Neutrophil (primary cell): ENCODE measurements at regions not wholly inside any gene's neighbourhood (a gene's known extent, or its start where the extent isn't known, plus 50 kb on each side); places are given as distances from the start of the nearest gene placed in this dataset.

Experiments used
- H3K27ac ChIP-seq: fragments of 200-600 bp; sonication (generic); 2 replicates; pipeline ENCODE4 v1.5.1; 2016; ENCODE audit warnings: mild to moderate bottlenecking, moderate library complexity
- H3K27me3 ChIP-seq: fragments of 200-600 bp; sonication (generic); 2 replicates; pipeline ENCODE4 v1.6.0; 2016; ENCODE audit warnings: mild to moderate bottlenecking
- H3K36me3 ChIP-seq: fragments of 200-600 bp; sonication (generic); 2 replicates; pipeline ENCODE4 v1.5.1; 2017
- H3K4me1 ChIP-seq, 2 experiments: fragments of 200-600 bp in 1 of 2; sonication (generic) in 1 of 2; 1 replicate in 1 of 2; 2 replicates in 1 of 2; pipeline versions ENCODE4 v1.5.1 to v1.6.1; 2013 to 2016; ENCODE audit warnings: low read depth in 1 of 2, low read length in 1 of 2, mild to moderate bottlenecking in 1 of 2, moderate library complexity in 1 of 2; ENCODE audit not compliant: control insufficient read depth in 1 of 2, insufficient read depth in 1 of 2
- H3K4me3 ChIP-seq, 2 experiments: fragments of 200-600 bp in 1 of 2; sonication (generic) in 1 of 2; 1 replicate in 1 of 2; 2 replicates in 1 of 2; pipeline ENCODE4 v1.5.1; 2013 to 2016; ENCODE audit warnings: low read depth in 1 of 2, low read length in 1 of 2, mild to moderate bottlenecking in 1 of 2, moderate library complexity in 1 of 2
- H3K9me3 ChIP-seq: fragments of 200-600 bp; sonication (generic); 2 replicates; pipeline ENCODE4 v1.5.1; 2016
- CTCF ChIP-seq: fragments of 200-600 bp; sonication (generic); IDR thresholded peaks from 2 replicates; pipeline ENCODE4 v1.5.1; 2016; ENCODE audit warnings: antibody characterized with exemption

GRCh38 chr20:62578294-62578897 lies 63.9 kb upstream of the SLCO4A1 start:
- Histone ChIP-seq H3K27ac (no peak overlapping the region), H3K36me3 (no peaks in the 10 kb centered on the region), H3K9me3 (no peaks in the 10 kb centered on the region), H3K4me1 (no peaks in the 10 kb centered on the region), H3K4me3 (no peak overlapping the region), H3K27me3 (peaks cover 100% of the 10 kb centered on the region)
- no peak for TF ChIP-seq CTCF

GRCh38 chr20:62580052-62580451 lies 62.3 kb upstream of the SLCO4A1 start:
- no peaks in the 10 kb centered on the region for H3K4me1 ChIP-seq
- H3K27me3 ChIP-seq, result peaks cover 100% of the 10 kb centered on the region
- H3K9me3 ChIP-seq, result no peaks in the 10 kb centered on the region
- no peaks in the 10 kb centered on the region for H3K36me3 ChIP-seq
- no peak for TF ChIP-seq CTCF
- no peak overlapping the region for H3K4me3 ChIP-seq
- no peak overlapping the region for H3K27ac ChIP-seq

GRCh38 chr20:62580733-62581132 lies 61.6 kb upstream of the SLCO4A1 start:
- H3K36me3 ChIP-seq, result no peaks in the 10 kb centered on the region
- H3K27me3 ChIP-seq, result peaks cover 100% of the 10 kb centered on the region
- H3K4me1 ChIP-seq, result no peaks in the 10 kb centered on the region
- no peak overlapping the region for H3K4me3 ChIP-seq
- no peak overlapping the region for H3K27ac ChIP-seq
- no peak for TF ChIP-seq CTCF
- H3K9me3 ChIP-seq, result no peaks in the 10 kb centered on the region

- Histone ChIP-seq H3K27me3 (peaks cover 100% of the 10 kb centered on the region), H3K36me3 (no peaks in the 10 kb centered on the region), H3K4me1 (no peaks in the 10 kb centered on the region), H3K9me3 (no peaks in the 10 kb centered on the region), H3K27ac (no peak overlapping the region), H3K4me3 (no peak overlapping the region)
- TF ChIP-seq CTCF, result no peak
These were observed 61.0 kb upstream of the SLCO4A1 start for GRCh38 chr20:62581308-62581707.

- H3K4me3 ChIP-seq, result no peak overlapping the region
- no peaks in the 10 kb centered on the region for H3K9me3 ChIP-seq
- TF ChIP-seq CTCF, result no peak
- no peak overlapping the region for H3K27ac ChIP-seq
- H3K4me1 ChIP-seq, result no peaks in the 10 kb centered on the region
- no peaks in the 10 kb centered on the region for H3K36me3 ChIP-seq
- H3K27me3 ChIP-seq, result peaks cover 100% of the 10 kb centered on the region
These were observed 60.5 kb upstream of the SLCO4A1 start for GRCh38 chr20:62581806-62582205.
